Caki2 (cell line): ENCODE measurements at regions not wholly inside any gene's neighbourhood (a gene's known extent, or its start where the extent isn't known, plus 50 kb on each side); places are given as distances from the start of the nearest gene placed in this dataset.

Experiments used
- DNase-seq: peaks from one replicate; pipeline ENCODE4 v3.0.0-alpha.2; 2015; ENCODE audit warnings: low read depth
- in situ Hi-C: cut with HindIII; loops from 2 replicates; pipeline ENCODE4 v1.10.0; 2016; ENCODE audit warnings: low sequenced_read_pairs, low pct_unique_long_range_greater_than_20kb, mixed read lengths

GRCh38 chr1:232531291-232531690 lies 98.6 kb downstream of the SIPA1L2 start:
- no peak for DNase-seq
- in situ Hi-C loops = no loop called here

DNA sequence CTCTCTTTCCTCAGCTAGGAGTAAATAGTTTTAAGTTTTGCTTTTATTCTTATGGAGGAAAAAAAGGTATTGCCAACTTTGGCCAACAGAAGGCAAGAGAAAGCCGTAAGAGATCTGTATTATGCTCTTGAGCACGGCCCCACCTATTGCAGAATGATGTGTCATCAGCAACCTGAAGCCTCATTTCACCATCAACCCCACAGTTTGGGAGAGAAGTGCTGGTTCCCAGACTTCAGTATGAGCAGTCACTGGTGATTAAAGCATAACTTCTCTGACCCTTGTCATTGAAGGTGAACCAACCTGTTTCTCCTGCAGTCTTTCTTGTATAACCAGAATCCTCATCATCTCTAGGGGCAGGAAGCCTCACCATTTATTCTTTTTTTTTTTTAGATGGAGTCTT lies 100.2 kb downstream of the SIPA1L2 start:
- peak; percentile 73 for DNase-seq
- in situ Hi-C loops = no loop called here

GRCh38 chr1:232528472-232529089 lies 101.4 kb downstream of the SIPA1L2 start:
- in situ Hi-C loops = no loop called here
- no peak for DNase-seq

DNA sequence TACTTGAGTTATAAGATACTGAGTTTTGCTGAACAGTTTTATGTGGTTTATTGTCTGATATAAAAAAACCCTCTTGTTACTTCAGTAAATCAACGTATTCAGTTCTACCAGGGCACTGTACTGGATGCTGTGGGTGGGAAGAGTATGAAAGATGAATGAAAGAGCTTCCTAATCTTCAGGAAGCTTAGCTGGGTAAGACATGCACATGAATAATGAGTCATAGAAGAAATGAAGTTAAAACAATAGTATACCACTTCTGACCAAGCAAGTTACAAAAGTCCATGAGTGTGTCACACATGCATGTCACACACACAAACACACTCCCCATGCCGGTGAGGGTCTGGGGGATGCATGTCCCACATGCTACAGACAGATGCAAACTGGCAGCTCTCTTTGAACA lies 105.9 kb downstream of the SIPA1L2 start:
- DNase-seq = no peak
- in situ Hi-C loops = no loop called here

DNA sequence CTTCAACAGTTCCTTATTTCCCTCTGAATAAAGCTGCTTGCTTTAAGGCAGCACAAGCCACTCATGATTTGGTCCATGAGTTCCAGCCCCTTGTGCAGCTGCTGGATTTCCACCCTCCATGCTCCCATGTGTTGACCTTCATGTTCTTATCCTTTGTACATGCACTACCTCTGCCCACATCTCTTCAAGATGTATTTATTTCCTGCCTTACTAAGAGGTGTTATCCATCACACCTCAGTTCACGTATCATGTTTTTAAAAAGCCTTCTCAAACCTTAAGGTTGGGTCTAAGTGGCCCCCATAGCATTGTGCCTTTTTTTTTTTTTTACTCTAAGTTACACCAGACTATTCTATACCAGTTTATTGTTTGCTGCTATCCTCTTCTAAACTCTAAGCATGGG lies 107.7 kb downstream of the SIPA1L2 start:
- in situ Hi-C loops = no loop called here
- no peak for DNase-seq

- in situ Hi-C loops = no loop called here
- DNase-seq = peak; percentile 54
Measured at GRCh38 chr1:232521660-232522059, 108.3 kb downstream of the SIPA1L2 start.

- no peak for DNase-seq
- in situ Hi-C loops = no loop called here
Measured at GRCh38 chr1:232519186-232519585, 110.7 kb downstream of the SIPA1L2 start.

DNA sequence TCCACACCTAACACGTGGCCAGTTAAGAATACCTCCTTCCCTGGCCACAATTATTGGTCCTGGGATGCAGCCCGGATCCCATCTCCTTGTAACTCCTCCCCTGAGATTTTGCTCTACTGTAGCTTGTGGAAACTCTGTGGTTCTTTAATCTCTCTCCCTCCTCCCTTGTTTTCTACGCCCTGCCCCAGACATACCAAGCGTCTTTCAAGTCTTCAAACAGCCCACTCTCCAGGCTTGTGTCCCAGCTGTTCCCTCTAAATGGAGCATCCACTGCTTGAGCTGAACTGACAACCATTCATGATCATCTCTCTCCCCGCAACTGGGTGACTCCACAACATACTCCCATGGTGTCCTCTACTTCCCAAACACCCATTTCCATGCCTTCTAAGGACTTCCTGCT lies 111.6 kb downstream of the SIPA1L2 start:
- in situ Hi-C loops = no loop called here
- no peak for DNase-seq

DNA sequence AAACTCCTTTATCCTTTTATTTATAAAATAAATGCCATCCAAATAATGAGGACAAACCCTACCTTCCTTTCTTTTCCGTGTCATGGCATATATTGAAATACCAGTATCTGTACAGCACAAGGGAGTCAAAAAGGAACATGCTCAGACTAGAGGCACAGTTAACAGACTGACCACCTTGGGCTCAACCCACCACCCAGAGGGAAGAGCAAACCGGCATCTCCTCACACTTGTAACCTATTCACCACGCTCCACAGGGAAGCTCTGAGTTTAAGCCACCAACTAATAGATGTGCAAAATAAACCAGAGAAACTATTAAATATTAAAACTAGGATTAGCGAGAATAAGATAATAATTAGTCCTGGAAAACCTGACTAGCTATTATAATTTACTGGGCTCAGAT lies 112.7 kb downstream of the SIPA1L2 start:
- no peak for DNase-seq
- in situ Hi-C loops = no loop called here

GRCh38 chr1:232515706-232516105 lies 114.2 kb downstream of the SIPA1L2 start:
- no peak for DNase-seq
- in situ Hi-C loops = no loop called here

- DNase-seq = no peak
- in situ Hi-C loops = no loop called here
Measured at GRCh38 chr1:232512712-232513111, 117.2 kb downstream of the SIPA1L2 start.

DNA sequence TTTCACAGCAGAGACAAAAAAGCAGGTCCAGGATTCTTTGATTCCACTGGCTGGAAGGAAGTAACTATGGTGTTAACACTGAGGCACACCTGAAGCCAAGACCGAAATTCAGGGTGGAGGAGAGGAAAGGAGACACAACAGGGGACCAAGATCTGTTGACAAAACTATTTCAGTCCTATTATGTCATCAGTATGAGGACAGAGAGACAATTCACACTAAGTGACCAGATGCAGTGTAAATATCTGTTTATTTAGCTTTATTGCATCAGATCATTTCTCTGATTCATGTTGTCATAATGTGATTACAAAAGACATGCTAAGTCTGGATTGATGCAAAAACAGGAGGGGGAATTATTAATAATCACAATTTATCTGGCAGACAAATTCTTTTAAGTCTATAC lies 118.8 kb downstream of the SIPA1L2 start:
- in situ Hi-C loops = no loop called here
- DNase-seq = no peak

DNA sequence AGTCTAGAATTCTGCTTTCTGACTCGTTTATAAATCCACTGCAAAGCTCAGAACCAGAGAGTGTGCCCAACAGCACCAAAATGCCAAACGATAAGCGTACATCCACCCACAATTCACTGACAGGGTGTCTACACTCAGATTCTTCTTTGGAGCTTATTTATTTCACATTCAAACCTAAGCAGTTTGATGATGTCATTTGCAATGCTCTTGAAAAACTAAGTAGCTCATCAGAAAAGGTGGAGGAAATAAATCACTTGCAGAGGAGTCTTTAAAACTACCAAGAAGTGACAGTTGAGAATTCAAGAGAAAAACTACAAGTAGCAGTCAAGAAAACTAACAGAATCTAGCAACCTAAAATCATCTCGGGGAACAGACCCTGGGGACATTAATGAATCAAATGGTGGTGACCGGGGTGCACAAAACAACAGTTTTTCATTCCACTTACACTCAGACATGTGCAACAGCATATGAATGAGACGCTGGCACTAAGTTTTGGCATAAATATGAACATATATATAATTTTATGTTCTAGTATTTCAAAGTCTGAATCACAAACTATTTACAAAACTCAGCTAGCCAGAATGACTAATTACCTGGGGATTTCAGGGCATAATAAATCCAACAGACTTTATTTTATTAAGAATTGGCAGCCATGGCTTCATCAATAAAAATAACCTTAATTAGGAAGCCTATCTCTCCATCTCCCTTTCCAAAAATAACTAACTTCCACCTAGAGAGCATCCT lies 119.4 kb downstream of the SIPA1L2 start:
- DNase-seq = no peak
- in situ Hi-C loops = no loop called here

GRCh38 chr1:232509570-232509969 lies 120.4 kb downstream of the SIPA1L2 start:
- DNase-seq = peak; percentile 33
- in situ Hi-C loops = no loop called here

- peak; percentile 90 for DNase-seq
Measured at GRCh38 chr1:232508130-232508701, 121.7 kb downstream of the SIPA1L2 start.

GRCh38 chr1:232507571-232507970 lies 122.4 kb downstream of the SIPA1L2 start:
- in situ Hi-C loops = no loop called here
- DNase-seq = peak; percentile 58

More at GRCh38 chr1:232508130-232508701, 121.7 kb downstream of the SIPA1L2 start:
- in situ Hi-C loops = no loop called here

GRCh38 chr1:232505884-232506283 lies 124.0 kb downstream of the SIPA1L2 start:
- in situ Hi-C loops = no loop called here
- no peak for DNase-seq

- no peak for DNase-seq
- in situ Hi-C loops = no loop called here
Measured at GRCh38 chr1:232504651-232505050, 125.3 kb downstream of the SIPA1L2 start.

DNA sequence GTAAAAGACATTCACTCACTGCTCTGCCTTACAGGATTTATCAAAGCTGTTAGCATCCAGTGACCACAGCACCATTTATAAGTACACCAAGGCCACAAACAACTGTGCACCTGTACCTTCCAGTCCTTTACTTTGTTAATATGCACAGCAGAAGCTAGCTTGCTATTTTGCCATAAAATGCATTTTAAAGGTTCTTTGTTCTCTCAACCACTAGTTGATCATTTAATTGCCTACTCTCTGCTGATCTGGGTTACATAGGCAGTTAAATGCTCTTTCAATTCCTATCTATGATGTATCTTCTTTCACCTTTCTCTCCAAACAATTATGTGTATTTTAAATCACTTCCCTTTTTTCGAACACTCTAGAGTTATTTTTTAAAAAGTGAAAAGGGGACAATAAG lies 126.4 kb downstream of the SIPA1L2 start:
- in situ Hi-C loops = no loop called here
- DNase-seq = no peak

DNA sequence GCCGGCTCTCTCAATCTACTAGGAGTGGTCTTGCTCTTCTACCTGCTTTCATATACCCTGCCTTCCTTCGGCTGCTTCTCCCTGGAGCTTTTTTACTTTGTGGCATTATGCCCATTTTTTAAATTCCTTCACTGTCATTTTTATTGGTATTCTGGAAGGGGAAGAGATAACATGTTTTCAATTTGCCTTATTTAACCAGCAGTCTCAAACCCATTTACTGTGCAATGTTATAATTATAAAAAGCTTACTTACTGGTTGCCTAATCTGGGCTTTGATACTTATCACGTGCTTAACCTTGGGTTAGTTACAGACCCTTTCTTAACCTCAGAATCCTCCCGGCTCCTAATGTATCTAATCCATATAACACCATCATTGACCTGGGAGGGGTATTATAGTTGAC lies 128.1 kb downstream of the SIPA1L2 start:
- no peak for DNase-seq

More for the DNA sequence above, 128.1 kb downstream of the SIPA1L2 start:
- in situ Hi-C loops = no loop called here
